HepG2 (cell line): ENCODE measurements at regions not wholly inside any gene's neighbourhood (a gene's known extent, or its start where the extent isn't known, plus 50 kb on each side); places are given as distances from the start of the nearest gene placed in this dataset.

Experiments
- CTCF ChIP-seq: sonication (generic); formaldehyde crosslinking; IDR thresholded peaks from 2 replicates; pipeline ENCODE4 v1.5.0; 2020; ENCODE audit warnings: mild to moderate bottlenecking, missing genetic modification reagents, moderate library complexity
- EZH2 ChIP-seq: conservative IDR thresholded peaks from 2 replicates; pipeline ENCODE4 v1.6.1; 2012; ENCODE audit warnings: mild to moderate bottlenecking, low read depth, low read length, moderate library complexity
- HMGXB3 ChIP-seq: sonication (generic); formaldehyde crosslinking; IDR thresholded peaks from 2 replicates; pipeline ENCODE4 v1.4.0; 2020; ENCODE audit warnings: missing genetic modification reagents, borderline replicate concordance
- POLR2A ChIP-seq, 2 experiments: IDR thresholded peaks; 2 replicates each; pipeline ENCODE4 v1.6.1; 2011; ENCODE audit warnings: low read depth in 2 of 2, low read length in 2 of 2, mild to moderate bottlenecking in 1 of 2, moderate library complexity in 1 of 2; ENCODE audit not compliant: insufficient read depth in 1 of 2
- POLR2AphosphoS5 ChIP-seq: IDR thresholded peaks from 2 replicates; pipeline ENCODE4 v1.6.1; 2012; ENCODE audit warnings: low read depth, low read length
- PREB ChIP-seq: sonication (generic); formaldehyde crosslinking; IDR thresholded peaks from 2 replicates; pipeline ENCODE4 v1.4.0; 2020; ENCODE audit warnings: missing genetic modification reagents
- SMARCC2 ChIP-seq: fragments of 450-650 bp; IDR thresholded peaks from 2 replicates; pipeline ENCODE4 v1.6.1; 2017; ENCODE audit warnings: antibody characterized with exemption, mild to moderate bottlenecking
- SRSF9 ChIP-seq: fragments of 200-400 bp; formaldehyde crosslinking; IDR thresholded peaks from 2 replicates; pipeline ENCODE4 v1.6.1; 2018; ENCODE audit warnings: borderline replicate concordance, mild to moderate bottlenecking, low read depth, low read length; ENCODE audit not compliant: insufficient read depth, poor library complexity, severe bottlenecking
- ZMYM3 ChIP-seq: sonication (generic); formaldehyde crosslinking; IDR thresholded peaks from 2 replicates; pipeline ENCODE4 v1.5.1; 2020; ENCODE audit warnings: mild to moderate bottlenecking, missing genetic modification reagents
- ZNF124 ChIP-seq: sonication (generic); formaldehyde crosslinking; IDR thresholded peaks from 2 replicates; pipeline ENCODE4 v1.4.0; 2020; ENCODE audit warnings: missing genetic modification reagents
- ZNF414 ChIP-seq: sonication (generic); formaldehyde crosslinking; IDR thresholded peaks from 2 replicates; pipeline ENCODE4 v1.5.0; 2020; ENCODE audit warnings: missing genetic modification reagents

- TF ChIP-seq ZMYM3 (CRISPR knock-in tag) (no peak), POLR2A (IDR thresholded peaks at IDR 0.05; ENCODE audit: insufficient read depth in 1 of 2, low read depth in 2 of 2, low read length in 2 of 2) (no peak), SRSF9 (no peak), CTCF (no peak), SMARCC2 (no peak), HMGXB3 (CRISPR knock-in tag) (no peak), PREB (CRISPR knock-in tag) (no peak), POLR2AphosphoS5 (no peak), ZNF124 (CRISPR knock-in tag) (no peak), ZNF414 (CRISPR knock-in tag) (no peak), EZH2 (no peak)
Observed at GRCh38 chr9:82196622-82197441, 208.3 kb downstream of the SPATA31D1 start.
